Suprapubic skin (tissue), 4 donors: ENCODE measurements at regions not wholly inside any gene's neighbourhood (a gene's known extent, or its start where the extent isn't known, plus 50 kb on each side); places are given as distances from the start of the nearest gene placed in this dataset.

ENCODE experiments used
- DNase-seq, 2 donors: peaks; one replicate each; pipeline ENCODE4 v3.0.0-alpha.2; 2019; ENCODE audit warnings: low spot score in 2 of 2
- H3K27ac ChIP-seq: fragments of 200-600 bp; sonication (generic); one replicate; pipeline ENCODE4 v1.5.1; 2019
- H3K27me3 ChIP-seq: fragments of 200-600 bp; sonication (generic); one replicate; pipeline ENCODE4 v1.5.1; 2019
- H3K36me3 ChIP-seq: fragments of 200-600 bp; sonication (generic); one replicate; pipeline ENCODE4 v1.5.1; 2019
- H3K4me1 ChIP-seq: fragments of 200-600 bp; sonication (generic); one replicate; pipeline ENCODE4 v1.5.1; 2019
- H3K4me3 ChIP-seq: fragments of 200-600 bp; sonication (generic); one replicate; pipeline ENCODE4 v1.5.1; 2019; ENCODE audit warnings: mild to moderate bottlenecking
- H3K9me3 ChIP-seq: fragments of 200-600 bp; sonication (generic); one replicate; pipeline ENCODE4 v1.5.1; 2019
- EP300 ChIP-seq: sonication (generic); formaldehyde crosslinking; IDR thresholded peaks from one replicate; pipeline ENCODE4 v1.6.1; 2017; ENCODE audit warnings: antibody characterized with exemption
- POLR2A ChIP-seq, 2 donors: fragments of 450-650 bp; IDR thresholded peaks; one replicate each; pipeline ENCODE4 v1.6.1; 2017; ENCODE audit warnings: antibody characterized with exemption in 2 of 2, mild to moderate bottlenecking in 2 of 2, moderate library complexity in 2 of 2
- POLR2AphosphoS5 ChIP-seq, 3 donors: sonication (generic); formaldehyde crosslinking; IDR thresholded peaks; one replicate each; pipeline ENCODE4 v1.6.1; 2017; ENCODE audit warnings: antibody characterized with exemption in 3 of 3
- WGBS: methylation state at CpG from one replicate; pipeline ENCODE4 v1.1.5; 2018; 5-methylcytosine and 5-hydroxymethylcytosine counted together
- TF ChIP-seq, protein P1 (sequence below), 2 donors: fragments of 200-600 bp in 1 of 2; fragments of 450-650 bp in 1 of 2; sonication (generic) in 1 of 2; IDR thresholded peaks; one replicate each; pipeline ENCODE4 v1.5.1; 2016 to 2019; ENCODE audit warnings: antibody characterized with exemption in 2 of 2, mild to moderate bottlenecking in 1 of 2, moderate library complexity in 1 of 2

- WGBS: 67% methylated on average over 3 of the region's 3 CpGs
These were observed 160.8 kb upstream of the GPR149 start for GRCh38 chr3:154590675-154591384.

GRCh38 chr3:154588831-154589230, 158.8 kb upstream of the GPR149 start:
- Histone ChIP-seq H3K36me3 (no peaks in the 10 kb centered on the region), H3K27ac (no peak overlapping the region), H3K4me1 (no peaks in the 10 kb centered on the region), H3K9me3 (no peaks in the 10 kb centered on the region), H3K4me3 (no peak overlapping the region), H3K27me3 (no peaks in the 10 kb centered on the region)
- TF ChIP-seq EP300: no peak
- no peak for TF ChIP-seq POLR2AphosphoS5 (IDR thresholded peaks at IDR 0.05)
- 81% methylated on average over 3 of the region's 3 CpGs for WGBS
- DNase-seq: no peak

More at GRCh38 chr3:154590675-154591384, 160.8 kb upstream of the GPR149 start:
- no peaks in the 10 kb centered on the region for H3K36me3 ChIP-seq
- H3K27me3 ChIP-seq: no peaks in the 10 kb centered on the region
- H3K4me3 ChIP-seq: no peak overlapping the region
- H3K27ac ChIP-seq: no peak overlapping the region
- H3K9me3 ChIP-seq: no peaks in the 10 kb centered on the region
- H3K4me1 ChIP-seq: no peaks in the 10 kb centered on the region
- no peak for DNase-seq
- TF ChIP-seq POLR2AphosphoS5 (IDR thresholded peaks at IDR 0.05): no peak

- no peak for DNase-seq
- no peaks in the 10 kb centered on the region for H3K4me1 ChIP-seq
- no peaks in the 10 kb centered on the region for H3K9me3 ChIP-seq
- TF ChIP-seq, protein P1, sequence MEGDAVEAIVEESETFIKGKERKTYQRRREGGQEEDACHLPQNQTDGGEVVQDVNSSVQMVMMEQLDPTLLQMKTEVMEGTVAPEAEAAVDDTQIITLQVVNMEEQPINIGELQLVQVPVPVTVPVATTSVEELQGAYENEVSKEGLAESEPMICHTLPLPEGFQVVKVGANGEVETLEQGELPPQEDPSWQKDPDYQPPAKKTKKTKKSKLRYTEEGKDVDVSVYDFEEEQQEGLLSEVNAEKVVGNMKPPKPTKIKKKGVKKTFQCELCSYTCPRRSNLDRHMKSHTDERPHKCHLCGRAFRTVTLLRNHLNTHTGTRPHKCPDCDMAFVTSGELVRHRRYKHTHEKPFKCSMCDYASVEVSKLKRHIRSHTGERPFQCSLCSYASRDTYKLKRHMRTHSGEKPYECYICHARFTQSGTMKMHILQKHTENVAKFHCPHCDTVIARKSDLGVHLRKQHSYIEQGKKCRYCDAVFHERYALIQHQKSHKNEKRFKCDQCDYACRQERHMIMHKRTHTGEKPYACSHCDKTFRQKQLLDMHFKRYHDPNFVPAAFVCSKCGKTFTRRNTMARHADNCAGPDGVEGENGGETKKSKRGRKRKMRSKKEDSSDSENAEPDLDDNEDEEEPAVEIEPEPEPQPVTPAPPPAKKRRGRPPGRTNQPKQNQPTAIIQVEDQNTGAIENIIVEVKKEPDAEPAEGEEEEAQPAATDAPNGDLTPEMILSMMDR (IDR thresholded peaks at IDR 0.05): no peak
- TF ChIP-seq POLR2AphosphoS5 (IDR thresholded peaks at IDR 0.05) (no peak), POLR2A (IDR thresholded peaks at IDR 0.05) (no peak), EP300 (no peak)
- no peak overlapping the region for H3K27ac ChIP-seq
- H3K27me3 ChIP-seq: no peaks in the 10 kb centered on the region
- no peak overlapping the region for H3K4me3 ChIP-seq
- no peaks in the 10 kb centered on the region for H3K36me3 ChIP-seq
These were observed 155.0 kb upstream of the GPR149 start for GRCh38 chr3:154584974-154585373.

DNA sequence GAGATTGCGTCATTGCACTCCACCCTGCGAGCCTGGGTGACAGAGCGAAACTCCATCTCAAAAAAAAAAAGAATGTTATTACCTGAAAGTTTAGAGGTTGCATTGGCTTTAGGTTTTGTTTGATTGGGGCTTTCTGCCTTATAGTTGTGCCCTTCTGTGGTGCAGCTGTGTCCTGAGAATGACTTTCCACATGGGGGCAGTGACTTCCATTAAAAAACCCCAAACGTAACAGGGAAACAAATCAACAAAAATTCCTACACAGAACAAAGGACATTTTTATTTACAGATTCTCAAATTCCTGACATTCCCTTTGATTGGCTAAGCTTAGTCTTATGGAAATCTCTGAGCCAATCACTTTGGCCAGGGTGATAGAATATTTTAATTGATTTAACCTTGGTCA, 154.1 kb upstream of the GPR149 start:
- TF ChIP-seq EP300: no peak
- no peak for TF ChIP-seq POLR2AphosphoS5 (IDR thresholded peaks at IDR 0.05)
- H3K4me1 ChIP-seq: no peaks in the 10 kb centered on the region
- H3K27me3 ChIP-seq: no peaks in the 10 kb centered on the region
- H3K9me3 ChIP-seq: no peaks in the 10 kb centered on the region
- no peak overlapping the region for H3K27ac ChIP-seq
- no peak overlapping the region for H3K4me3 ChIP-seq
- H3K36me3 ChIP-seq: no peaks in the 10 kb centered on the region
- 82% methylated on average over 4 of the region's 4 CpGs for WGBS
- DNase-seq: no peak

DNA sequence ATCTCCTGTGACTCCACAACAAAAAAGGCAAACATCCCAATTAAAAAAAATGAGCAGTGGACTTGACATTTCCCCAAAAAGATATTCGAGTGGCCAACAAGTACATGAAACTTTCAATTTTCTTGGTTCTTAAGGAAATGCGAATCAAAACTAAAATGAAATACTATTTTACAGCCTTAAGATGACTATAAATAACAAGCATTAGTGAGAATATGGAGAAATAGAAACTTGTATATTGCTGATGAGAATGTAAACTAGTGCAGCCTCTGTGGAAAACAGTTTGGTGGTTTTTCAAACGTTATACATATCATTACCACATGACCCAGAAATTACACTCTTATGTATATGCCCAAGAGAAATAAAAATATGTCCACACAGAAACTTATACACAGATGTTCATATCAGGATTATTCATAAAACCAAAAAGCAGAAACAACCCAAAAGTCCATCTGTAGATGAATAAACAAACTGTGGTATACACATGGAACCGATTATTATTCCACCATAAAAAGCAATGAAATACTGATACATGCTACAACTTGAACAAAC, 153.2 kb upstream of the GPR149 start:
- no peaks in the 10 kb centered on the region for H3K4me1 ChIP-seq
- DNase-seq: no peak
- TF ChIP-seq POLR2AphosphoS5 (IDR thresholded peaks at IDR 0.05) (no peak), POLR2A (IDR thresholded peaks at IDR 0.05) (no peak), EP300 (no peak)
- TF ChIP-seq, protein P1 (IDR thresholded peaks at IDR 0.05): no peak
- no peak overlapping the region for H3K27ac ChIP-seq
- H3K36me3 ChIP-seq: no peaks in the 10 kb centered on the region
- no peaks in the 10 kb centered on the region for H3K9me3 ChIP-seq
- H3K27me3 ChIP-seq: no peaks in the 10 kb centered on the region
- H3K4me3 ChIP-seq: no peak overlapping the region
- 55% methylated on average over 4 of the region's 4 CpGs for WGBS

- no peak for TF ChIP-seq EP300
- no peak for TF ChIP-seq POLR2AphosphoS5 (IDR thresholded peaks at IDR 0.05)
- no peak for TF ChIP-seq POLR2A (IDR thresholded peaks at IDR 0.05)
- Histone ChIP-seq H3K4me1 (no peaks in the 10 kb centered on the region), H3K4me3 (no peak overlapping the region), H3K9me3 (no peaks in the 10 kb centered on the region), H3K36me3 (no peaks in the 10 kb centered on the region), H3K27me3 (no peaks in the 10 kb centered on the region), H3K27ac (no peak overlapping the region)
- no peak for DNase-seq
These were observed 152.5 kb upstream of the GPR149 start for GRCh38 chr3:154582501-154582900.

GRCh38 chr3:154571553-154572226, 141.7 kb upstream of the GPR149 start:
- H3K9me3 ChIP-seq: no peaks in the 10 kb centered on the region
- WGBS: 66% methylated on average over 4 of the region's 4 CpGs
- DNase-seq: no peak
- H3K4me1 ChIP-seq: no peaks in the 10 kb centered on the region
- TF ChIP-seq POLR2A (IDR thresholded peaks at IDR 0.05) (no peak), POLR2AphosphoS5 (IDR thresholded peaks at IDR 0.05) (no peak), EP300 (no peak)
- TF ChIP-seq, protein P1 (IDR thresholded peaks at IDR 0.05): no peak
- no peaks in the 10 kb centered on the region for H3K36me3 ChIP-seq
- no peak overlapping the region for H3K27ac ChIP-seq
- no peaks in the 10 kb centered on the region for H3K27me3 ChIP-seq
- no peak overlapping the region for H3K4me3 ChIP-seq
